Parathyroid adenoma (tissue), 2 donors: ENCODE measurements at regions not wholly inside any gene's neighbourhood (a gene's known extent, or its start where the extent isn't known, plus 50 kb on each side); places are given as distances from the start of the nearest gene placed in this dataset.
"Not testable (repeated sequence)": the region's sequence is repeated elsewhere in the genome, so short reads cannot be mapped to it uniquely, and the experiment has no call there.

Experiments used
- H2AFZ ChIP-seq: fragments of 300-600 bp; sonication (generic); one replicate; pipeline ENCODE4 v1.7.0; 2017; ENCODE audit warnings: antibody characterized with exemption, mild to moderate bottlenecking
- H3K27ac ChIP-seq: fragments of 300-600 bp; sonication (generic); one replicate; pipeline ENCODE4 v1.7.0; 2017
- H3K27me3 ChIP-seq: fragments of 300-600 bp; sonication (generic); one replicate; pipeline ENCODE4 v1.7.0; 2017; ENCODE audit warnings: low read length; ENCODE audit not compliant: control insufficient read depth, insufficient read depth
- H3K36me3 ChIP-seq: fragments of 300-600 bp; sonication (generic); one replicate; pipeline ENCODE4 v1.7.0; 2017; ENCODE audit warnings: low read length; ENCODE audit not compliant: control insufficient read depth, insufficient read depth
- H3K4me1 ChIP-seq: fragments of 300-600 bp; sonication (generic); one replicate; pipeline ENCODE4 v1.7.0; 2017; ENCODE audit warnings: control low read depth
- H3K4me2 ChIP-seq: fragments of 300-600 bp; sonication (generic); one replicate; pipeline ENCODE4 v1.7.0; 2017; ENCODE audit warnings: low read length
- H3K4me3 ChIP-seq: fragments of 300-600 bp; sonication (generic); one replicate; pipeline ENCODE4 v1.7.0; 2017; ENCODE audit warnings: low read depth, low read length
- H3K79me2 ChIP-seq: fragments of 300-600 bp; sonication (generic); one replicate; pipeline ENCODE4 v1.7.0; 2017; ENCODE audit warnings: control low read depth
- H3K9ac ChIP-seq: fragments of 300-600 bp; sonication (generic); one replicate; pipeline ENCODE4 v1.7.0; 2017; ENCODE audit warnings: mild to moderate bottlenecking
- H3K9me3 ChIP-seq: fragments of 300-600 bp; sonication (generic); one replicate; pipeline ENCODE4 v1.7.0; 2017; ENCODE audit warnings: low read length; ENCODE audit not compliant: control insufficient read depth
- CTCF ChIP-seq: fragments of 300-600 bp; sonication (generic); IDR thresholded peaks from one replicate; pipeline ENCODE4 v1.7.0; 2017; ENCODE audit warnings: antibody characterized with exemption, mild to moderate bottlenecking
- donor health status: primary hyperparathyroidism.

GRCh38 chr3:189419038-189419437, 212.2 kb upstream of the TP63 start:
- no peak overlapping the region for H3K9ac ChIP-seq
- no peaks in the 10 kb centered on the region for H3K79me2 ChIP-seq
- no peaks in the 10 kb centered on the region for H3K36me3 ChIP-seq
- H3K4me2 ChIP-seq: no peak overlapping the region
- H3K27ac ChIP-seq: no peak overlapping the region
- no peaks in the 10 kb centered on the region for H3K4me1 ChIP-seq
- no peaks in the 10 kb centered on the region for H3K9me3 ChIP-seq
- no peaks in the 10 kb centered on the region for H3K27me3 ChIP-seq
- no peak overlapping the region for H2AFZ ChIP-seq
- no peak for TF ChIP-seq CTCF
- H3K4me3 ChIP-seq: no peak overlapping the region

- Histone ChIP-seq H2AFZ (no peak overlapping the region), H3K4me2 (no peak overlapping the region), H3K27ac (no peak overlapping the region), H3K79me2 (no peaks in the 10 kb centered on the region), H3K4me1 (no peaks in the 10 kb centered on the region), H3K36me3 (no peaks in the 10 kb centered on the region), H3K27me3 (no peaks in the 10 kb centered on the region), H3K4me3 (no peak overlapping the region), H3K9ac (no peak overlapping the region), H3K9me3 (no peaks in the 10 kb centered on the region)
- no peak for TF ChIP-seq CTCF
Measured at GRCh38 chr3:189419683-189420082, 211.5 kb upstream of the TP63 start.

- no peaks in the 10 kb centered on the region for H3K36me3 ChIP-seq
- H3K9ac ChIP-seq: no peak overlapping the region
- no peaks in the 10 kb centered on the region for H3K4me1 ChIP-seq
- no peak overlapping the region for H3K27ac ChIP-seq
- no peaks in the 10 kb centered on the region for H3K27me3 ChIP-seq
- H3K79me2 ChIP-seq: no peaks in the 10 kb centered on the region
- no peak overlapping the region for H2AFZ ChIP-seq
- H3K9me3 ChIP-seq: no peaks in the 10 kb centered on the region
- no peak for TF ChIP-seq CTCF
- no peak overlapping the region for H3K4me2 ChIP-seq
- H3K4me3 ChIP-seq: no peak overlapping the region
Measured at GRCh38 chr3:189424922-189425321, 206.3 kb upstream of the TP63 start.

GRCh38 chr3:189429019-189429418, 202.2 kb upstream of the TP63 start:
- Histone ChIP-seq H3K4me2 (no peak overlapping the region), H3K4me3 (no peak overlapping the region), H3K79me2 (no peaks in the 10 kb centered on the region), H3K36me3 (no peaks in the 10 kb centered on the region), H3K9me3 (no peaks in the 10 kb centered on the region), H3K27me3 (no peaks in the 10 kb centered on the region), H3K9ac (no peak overlapping the region), H2AFZ (no peak overlapping the region), H3K4me1 (no peaks in the 10 kb centered on the region), H3K27ac (no peak overlapping the region)
- TF ChIP-seq CTCF: no peak

- H3K36me3 ChIP-seq: no peaks in the 10 kb centered on the region
- no peaks in the 10 kb centered on the region for H3K79me2 ChIP-seq
- H3K4me2 ChIP-seq: no peak overlapping the region
- no peak for TF ChIP-seq CTCF
- H2AFZ ChIP-seq: no peak overlapping the region
- no peak overlapping the region for H3K27ac ChIP-seq
- H3K27me3 ChIP-seq: no peaks in the 10 kb centered on the region
- H3K9ac ChIP-seq: no peak overlapping the region
- no peak overlapping the region for H3K4me3 ChIP-seq
- no peaks in the 10 kb centered on the region for H3K9me3 ChIP-seq
- H3K4me1 ChIP-seq: no peaks in the 10 kb centered on the region
Measured at GRCh38 chr3:189430166-189430565, 201.0 kb upstream of the TP63 start.

- not testable (repeated sequence) for H3K9ac ChIP-seq
Measured at GRCh38 chr3:189442257-189442656, 188.9 kb upstream of the TP63 start.

More at GRCh38 chr3:189442257-189442656, 188.9 kb upstream of the TP63 start:
- H2AFZ ChIP-seq, H3K4me2 ChIP-seq, H3K4me3 ChIP-seq, H3K27ac ChIP-seq, H3K4me1 ChIP-seq, H3K36me3 ChIP-seq, H3K79me2 ChIP-seq, H3K27me3 ChIP-seq, H3K9me3 ChIP-seq: not testable (repeated sequence)
